ENCODE measurements at regions not wholly inside any gene's neighbourhood (a gene's known extent, or its start where the extent isn't known, plus 50 kb on each side); places are given as distances from the start of the nearest gene placed in this dataset.
"Not testable (repeated sequence)": the region's sequence is repeated elsewhere in the genome, so short reads cannot be mapped to it uniquely, and the experiment has no call there.

DNA sequence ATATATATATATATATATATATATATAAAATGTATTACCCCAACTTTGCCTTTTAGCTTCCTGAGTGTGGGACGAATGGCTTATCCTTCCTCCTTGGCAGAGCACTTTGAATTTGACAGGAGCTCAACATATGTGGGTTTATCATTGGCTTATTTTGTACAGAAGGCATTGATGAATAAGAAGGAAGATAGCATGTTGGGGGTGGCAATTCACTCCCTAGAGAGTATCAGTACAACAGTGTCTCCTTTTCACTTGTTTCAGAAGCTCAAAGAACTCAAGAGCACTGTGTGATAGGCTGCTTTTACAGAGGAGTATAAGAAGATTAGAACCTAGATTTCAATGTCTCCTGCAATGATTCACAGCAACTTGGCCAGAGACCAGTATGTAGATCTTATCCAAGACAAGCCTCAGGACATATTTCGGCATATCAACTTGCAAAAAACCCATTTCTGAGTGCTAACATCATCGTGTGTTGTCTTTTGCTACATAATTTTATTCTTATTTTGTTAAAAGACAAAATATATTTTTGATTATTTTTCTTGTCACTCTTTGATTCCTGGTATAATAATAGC, 345.8 kb downstream of the SOCS6 start:
- no peak for DNase-seq (ENCODE audit: low read depth in 2 of 3, low spot score in 1 of 3)

- no peak for DNase-seq (ENCODE audit: low read depth in 2 of 3, low spot score in 1 of 3)
Measured at GRCh38 chr18:70627182-70627802, 338.4 kb downstream of the SOCS6 start.

- no peak for DNase-seq (ENCODE audit: low read depth in 2 of 3, low spot score in 1 of 3)
Measured at GRCh38 chr18:70622622-70623419, 334.0 kb downstream of the SOCS6 start.

DNA sequence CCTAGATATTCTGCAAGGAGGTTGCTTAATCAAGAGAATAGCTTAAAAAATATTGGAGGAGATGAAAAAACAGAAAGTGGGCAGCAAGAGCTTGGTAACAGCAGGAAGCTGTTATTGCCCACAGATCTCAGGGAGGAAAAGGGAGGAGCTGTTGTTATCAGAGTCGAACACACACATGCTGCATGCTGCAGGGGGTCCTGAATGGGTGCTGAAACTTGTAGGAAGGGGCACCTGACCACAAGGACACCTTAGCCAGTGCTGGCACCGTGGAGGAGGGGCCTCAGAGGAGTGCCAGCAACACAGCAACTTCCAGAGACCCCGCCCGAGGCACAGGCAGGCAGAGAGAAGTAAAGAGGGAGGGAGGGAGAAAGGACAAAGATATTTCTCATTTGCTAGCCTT, 332.9 kb downstream of the SOCS6 start:
- no peak for DNase-seq (ENCODE audit: low read depth in 2 of 3, low spot score in 1 of 3)

DNA sequence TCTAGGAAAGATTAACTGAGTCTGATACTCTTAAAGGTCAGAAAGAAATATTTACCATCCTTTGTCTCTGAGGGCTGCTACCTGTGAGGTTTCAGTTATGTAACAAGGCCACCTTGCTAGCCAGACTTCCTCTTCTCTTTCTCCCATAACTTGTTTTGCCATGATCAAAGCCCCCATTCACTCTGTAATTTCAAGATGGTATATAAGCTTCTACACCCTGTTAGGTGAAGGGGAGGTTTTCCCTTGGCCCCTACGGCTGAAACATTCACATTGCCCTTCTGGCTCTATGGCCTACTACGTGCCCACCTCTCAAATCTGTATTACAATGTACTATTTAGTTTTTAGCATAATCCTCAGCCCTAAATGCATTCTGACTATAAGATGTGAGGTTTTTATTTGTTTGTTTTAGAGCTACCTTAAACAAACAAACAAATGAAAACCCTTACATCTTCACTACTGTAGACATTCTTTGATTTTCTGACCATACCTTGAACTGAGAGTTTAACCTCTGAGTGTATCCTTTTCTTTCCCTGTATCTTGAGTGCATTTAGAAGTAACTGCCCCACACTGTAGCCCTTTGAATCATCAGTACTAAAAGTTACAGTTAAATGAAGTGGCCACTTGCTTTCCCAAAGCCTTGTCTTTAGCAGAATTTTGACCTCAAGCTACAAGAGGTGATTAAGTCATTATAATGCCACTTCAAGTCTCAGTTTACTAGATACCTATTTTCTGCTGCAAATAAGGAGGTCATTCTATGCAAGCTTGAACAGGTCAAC, 332.2 kb downstream of the SOCS6 start:
- no peak for DNase-seq (ENCODE audit: low read depth in 2 of 3, low spot score in 1 of 3)

GRCh38 chr18:70617020-70617763, 328.3 kb downstream of the SOCS6 start:
- DNase-seq (ENCODE audit: low read depth in 2 of 3, low spot score in 1 of 3) = no peak

DNA sequence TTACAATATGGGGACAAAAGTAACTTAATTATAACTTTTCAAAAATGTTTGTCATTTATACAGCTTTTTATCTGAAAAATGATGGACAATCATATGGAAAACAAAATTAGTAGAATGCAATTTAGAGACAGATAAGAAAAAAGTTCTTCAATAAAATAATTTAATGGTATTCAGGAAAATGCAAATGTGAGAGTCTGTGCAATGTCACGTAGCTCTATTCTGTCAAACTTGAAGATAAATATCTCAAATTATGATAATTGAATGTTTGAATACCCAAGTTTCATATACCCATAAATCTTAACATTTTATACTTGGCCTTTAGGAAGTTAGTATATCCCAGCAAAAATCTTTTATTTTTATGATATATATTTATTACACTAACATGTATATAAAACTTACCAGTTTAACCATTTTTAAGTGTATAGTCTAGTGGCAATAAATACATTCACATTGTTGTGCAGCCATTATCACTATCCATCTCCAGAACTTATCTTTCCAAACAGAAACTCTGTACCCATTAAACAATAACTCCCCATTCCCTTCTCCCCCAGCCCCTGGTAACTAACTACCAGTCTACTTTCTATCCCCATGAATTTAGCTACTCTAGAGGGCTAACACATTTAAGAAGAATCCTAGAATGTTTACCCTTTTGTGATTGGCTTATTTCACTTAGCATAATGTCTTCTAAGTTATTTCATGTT, 311.5 kb downstream of the SOCS6 start:
- DNase-seq (ENCODE audit: low read depth in 2 of 3, low spot score in 1 of 3) = no peak

GRCh38 chr18:70598406-70598805, 309.6 kb downstream of the SOCS6 start:
- no peak for DNase-seq (ENCODE audit: low read depth in 2 of 3, low spot score in 1 of 3)

DNA sequence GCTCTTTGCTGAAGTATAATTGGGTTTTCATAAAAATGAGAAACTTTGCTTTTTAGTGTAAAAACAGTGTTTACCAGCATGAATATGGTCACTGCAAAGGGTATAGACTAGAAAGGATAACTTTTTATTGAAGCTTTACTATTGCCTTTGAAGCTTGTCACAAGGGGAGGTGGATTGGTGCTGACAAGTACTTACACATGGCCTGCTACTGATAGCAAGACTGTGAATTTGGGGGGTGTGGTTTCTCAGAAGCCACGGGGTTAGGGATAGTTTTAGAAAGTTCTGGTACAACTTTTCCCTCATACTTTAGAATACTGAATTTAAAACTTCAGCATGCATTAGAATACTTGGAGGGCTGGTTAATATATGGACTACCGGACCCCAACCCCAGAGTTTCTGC, 294.1 kb downstream of the SOCS6 start:
- DNase-seq (ENCODE audit: low read depth in 2 of 3, low spot score in 1 of 3) = no peak

GRCh38 chr18:70578480-70578879, 289.6 kb downstream of the SOCS6 start:
- no peak for DNase-seq (ENCODE audit: low read depth in 2 of 3, low spot score in 1 of 3)

DNA sequence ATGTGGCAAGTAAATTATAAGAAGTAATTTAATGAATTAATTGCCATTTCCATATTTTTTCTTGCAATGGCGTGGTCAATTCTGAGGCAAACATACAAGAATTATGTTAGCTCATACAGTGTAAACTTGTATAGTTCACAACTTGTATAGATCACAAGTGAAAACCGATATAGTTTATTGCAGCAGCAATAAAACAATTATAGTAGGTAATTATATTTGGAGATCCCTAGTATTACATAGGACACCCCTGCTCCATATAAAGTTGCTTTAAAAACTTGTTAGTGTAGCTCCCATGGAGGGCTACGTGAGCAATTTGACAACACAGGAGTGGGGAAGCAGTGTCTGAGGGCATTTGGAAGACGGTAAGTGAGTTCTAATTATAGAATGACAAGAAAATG, 288.2 kb downstream of the SOCS6 start:
- DNase-seq (ENCODE audit: low read depth in 2 of 3, low spot score in 1 of 3) = no peak

GRCh38 chr18:70576276-70577022, 287.6 kb downstream of the SOCS6 start:
- DNase-seq (ENCODE audit: low read depth in 2 of 3, low spot score in 1 of 3) = no peak

DNA sequence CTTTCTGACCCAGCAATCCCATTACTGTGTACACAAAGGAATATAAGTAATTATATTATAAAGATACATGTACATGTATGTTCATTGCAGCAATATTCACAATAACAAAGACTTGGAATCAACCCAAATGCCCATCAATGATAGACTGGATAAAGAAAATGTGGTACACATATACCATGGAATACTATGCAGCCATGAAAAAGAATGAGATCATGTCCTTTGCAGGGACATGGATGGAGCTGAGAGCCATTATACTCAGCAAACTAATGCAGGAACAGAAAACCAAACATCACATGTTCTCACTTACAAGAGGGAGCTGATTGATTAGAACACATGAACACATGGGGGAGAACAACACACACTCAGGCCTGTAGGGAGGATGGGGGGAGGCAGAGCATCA, 286.1 kb downstream of the SOCS6 start:
- DNase-seq (ENCODE audit: low read depth in 2 of 3, low spot score in 1 of 3) = not testable (repeated sequence)

DNA sequence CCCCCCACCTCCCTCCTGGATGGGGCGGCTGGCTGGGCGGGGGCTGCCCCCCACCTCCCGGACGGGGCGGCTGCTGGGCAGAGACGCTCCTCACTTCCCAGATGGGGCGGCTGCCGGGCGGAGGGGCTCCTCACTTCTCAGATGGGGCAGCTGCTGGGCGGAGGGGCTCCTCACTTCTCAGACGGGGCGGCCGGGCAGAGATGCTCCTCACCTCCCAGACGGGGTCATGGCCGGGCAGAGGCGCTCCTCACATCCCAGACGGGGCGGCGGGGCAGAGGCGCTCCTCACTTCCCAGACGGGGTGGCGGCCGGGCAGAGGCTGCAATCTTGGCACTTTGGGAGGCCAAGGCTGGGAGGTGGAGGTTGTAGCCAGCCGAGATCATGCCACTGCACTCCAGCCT, 280.8 kb downstream of the SOCS6 start:
- DNase-seq (ENCODE audit: low read depth in 2 of 3, low spot score in 1 of 3) = not testable (repeated sequence)

DNA sequence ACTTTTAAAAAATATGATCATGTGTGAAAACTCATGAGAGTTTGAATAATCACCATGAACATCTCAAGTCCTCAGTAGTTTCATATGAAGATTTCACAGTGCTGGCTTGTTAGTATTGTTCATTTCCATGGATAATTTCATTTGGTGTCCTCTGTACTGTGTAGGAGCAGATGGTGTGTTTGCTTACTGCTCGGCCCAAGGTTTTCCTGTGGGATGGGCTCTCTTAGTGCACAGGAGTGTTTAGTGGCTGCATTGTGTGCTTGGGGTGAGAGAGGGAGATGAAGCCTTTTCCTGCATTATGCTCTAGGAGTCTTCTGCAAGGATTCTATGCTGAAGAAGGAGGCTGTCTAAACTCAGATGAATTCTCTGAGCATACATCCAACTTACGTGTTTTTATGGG, 270.6 kb downstream of the SOCS6 start:
- no peak for DNase-seq (ENCODE audit: low read depth in 2 of 3, low spot score in 1 of 3)

DNA sequence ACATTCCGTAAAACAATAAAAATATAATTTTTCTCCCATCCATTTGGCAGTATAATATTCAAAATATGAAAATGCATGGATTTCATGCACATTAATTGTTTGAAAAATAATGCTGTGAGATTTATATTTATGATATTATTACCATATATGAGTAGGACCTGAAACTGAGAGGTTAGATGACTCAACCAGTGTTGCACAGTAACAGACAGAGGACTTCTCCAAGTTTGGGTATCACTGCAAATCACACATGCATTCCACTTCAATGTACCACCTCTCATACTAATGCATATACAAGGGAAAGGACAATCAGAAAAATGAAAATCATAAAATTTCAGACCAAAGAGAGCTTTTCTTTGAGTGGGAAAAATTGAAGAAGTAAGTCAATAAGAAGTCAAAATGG, 269.5 kb downstream of the SOCS6 start:
- DNase-seq (ENCODE audit: low read depth in 2 of 3, low spot score in 1 of 3) = no peak

GRCh38 chr18:70554854-70555445, 266.1 kb downstream of the SOCS6 start:
- no peak for DNase-seq (ENCODE audit: low read depth in 2 of 3, low spot score in 1 of 3)

- DNase-seq (ENCODE audit: low read depth in 2 of 3, low spot score in 1 of 3) = no peak
Measured at GRCh38 chr18:70553936-70554260, 265.1 kb downstream of the SOCS6 start.

- no peak for DNase-seq (ENCODE audit: low read depth in 2 of 3, low spot score in 1 of 3)
Measured at GRCh38 chr18:70553245-70553935, 264.5 kb downstream of the SOCS6 start.
